Mucosa of rectum (tissue), 2 donors: ENCODE measurements at regions not wholly inside any gene's neighbourhood (a gene's known extent, or its start where the extent isn't known, plus 50 kb on each side); places are given as distances from the start of the nearest gene placed in this dataset.

Experiments
- H3K27ac ChIP-seq, 2 donors: one replicate each; pipeline ENCODE4 v1.7.0; 2013; ENCODE audit warnings: inconsistent platforms in 2 of 2, low read depth in 2 of 2, low read length in 2 of 2
- H3K27me3 ChIP-seq, 2 donors: one replicate each; pipeline ENCODE4 v1.7.0; 2013; ENCODE audit warnings: low read length in 2 of 2; ENCODE audit not compliant: control insufficient read depth in 2 of 2, insufficient read depth in 2 of 2
- H3K36me3 ChIP-seq, 2 donors: one replicate each; pipeline ENCODE4 v1.7.0; 2013; ENCODE audit warnings: low read length in 2 of 2; ENCODE audit not compliant: control insufficient read depth in 2 of 2, insufficient read depth in 2 of 2
- H3K4me1 ChIP-seq, 2 donors: one replicate each; pipeline ENCODE4 v1.7.0; 2013; ENCODE audit warnings: low read length in 2 of 2, mild to moderate bottlenecking in 1 of 2; ENCODE audit not compliant: control insufficient read depth in 2 of 2, insufficient read depth in 2 of 2
- H3K4me3 ChIP-seq, 2 donors: one replicate each; pipeline ENCODE4 v1.7.0; 2013; ENCODE audit warnings: low read length in 2 of 2
- H3K9ac ChIP-seq, 2 donors: one replicate each; pipeline ENCODE4 v1.7.0; 2013; ENCODE audit warnings: low read length in 2 of 2, low read depth in 1 of 2, mild to moderate bottlenecking in 1 of 2
- H3K9me3 ChIP-seq, 2 donors: one replicate each; pipeline ENCODE4 v1.7.0; 2013; ENCODE audit warnings: low read length in 2 of 2; ENCODE audit not compliant: control insufficient read depth in 2 of 2
- donor health status: healthy.
- donor health status: Normal muscosa, but diverticular disease.

- Histone ChIP-seq H3K4me3 (no peak overlapping the region), H3K27me3 (no peaks in the 10 kb centered on the region), H3K4me1 (peaks cover 7 to 8% of the 10 kb centered on the region in 2 donors), H3K9ac (no peak overlapping the region), H3K9me3 (no peaks in the 10 kb centered on the region), H3K27ac (no peak overlapping the region), H3K36me3 (no peaks in the 10 kb centered on the region)
Observed at GRCh38 chr15:77859491-77860060, 217.9 kb downstream of the TBC1D2B start.

DNA sequence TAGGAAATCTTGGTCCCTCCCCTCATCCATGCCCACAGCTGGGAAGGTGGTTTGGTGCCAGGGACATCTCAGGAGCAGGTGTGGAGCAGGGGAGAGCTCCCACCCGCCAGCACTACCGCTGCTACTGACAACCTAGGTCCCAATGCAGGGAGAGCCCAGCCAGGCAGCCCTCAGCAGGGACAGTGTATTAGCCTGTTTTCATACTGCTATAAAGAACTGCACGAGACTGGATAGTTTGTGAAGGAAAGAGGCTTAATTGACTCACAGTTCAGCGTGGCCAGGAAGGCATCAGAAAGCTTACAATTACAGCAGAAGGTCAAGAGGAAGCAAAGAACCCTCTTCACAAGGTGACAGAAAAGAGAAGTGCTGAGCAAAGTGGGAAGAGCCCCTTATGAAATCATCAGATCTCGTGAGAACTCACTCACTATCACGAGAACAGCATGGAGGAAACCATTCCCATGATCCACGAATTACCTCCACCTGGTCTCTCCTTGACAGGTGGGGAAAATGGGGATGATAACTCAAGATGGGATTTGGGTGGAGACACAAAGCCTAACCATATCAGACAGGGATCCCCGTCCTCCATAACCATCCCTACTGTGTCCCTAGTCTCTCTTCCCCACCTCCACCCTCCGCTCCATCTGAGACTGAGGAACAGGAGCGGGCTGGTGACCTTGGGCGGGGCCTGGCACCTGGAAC, 218.6 kb downstream of the TBC1D2B start:
- Histone ChIP-seq H3K27ac (no peak overlapping the region), H3K4me3 (peak overlapping the region in 1 of 2 donors; percentile 13), H3K9me3 (no peaks in the 10 kb centered on the region), H3K9ac (no peak overlapping the region), H3K36me3 (no peaks in the 10 kb centered on the region), H3K4me1 (peaks cover 7 to 8% of the 10 kb centered on the region in 2 donors), H3K27me3 (no peaks in the 10 kb centered on the region)

DNA sequence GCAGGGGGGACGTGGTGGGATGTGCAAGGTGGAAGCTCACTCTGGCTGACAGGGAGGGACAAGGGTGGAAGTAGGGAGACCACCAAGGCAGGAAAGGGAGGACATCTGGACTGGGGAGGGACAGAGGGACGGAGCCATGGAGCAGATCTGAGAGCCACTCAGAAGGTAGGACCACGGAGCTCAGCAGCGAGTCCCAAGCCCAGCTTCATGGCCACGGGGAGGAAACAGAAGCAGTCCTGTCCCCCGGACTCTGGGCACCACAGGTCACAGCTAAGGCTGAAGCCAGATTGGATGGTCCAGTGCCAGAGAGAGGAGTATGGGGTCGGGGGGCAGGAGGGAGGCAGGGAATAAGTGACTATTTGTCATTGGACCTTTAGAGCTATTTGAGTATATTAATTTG, 220.1 kb downstream of the TBC1D2B start:
- Histone ChIP-seq H3K4me3 (no peak overlapping the region), H3K4me1 (peaks cover 12 to 17% of the 10 kb centered on the region in 2 donors), H3K36me3 (no peaks in the 10 kb centered on the region), H3K27me3 (no peaks in the 10 kb centered on the region), H3K9ac (no peak overlapping the region), H3K9me3 (no peaks in the 10 kb centered on the region), H3K27ac (no peak overlapping the region)

DNA sequence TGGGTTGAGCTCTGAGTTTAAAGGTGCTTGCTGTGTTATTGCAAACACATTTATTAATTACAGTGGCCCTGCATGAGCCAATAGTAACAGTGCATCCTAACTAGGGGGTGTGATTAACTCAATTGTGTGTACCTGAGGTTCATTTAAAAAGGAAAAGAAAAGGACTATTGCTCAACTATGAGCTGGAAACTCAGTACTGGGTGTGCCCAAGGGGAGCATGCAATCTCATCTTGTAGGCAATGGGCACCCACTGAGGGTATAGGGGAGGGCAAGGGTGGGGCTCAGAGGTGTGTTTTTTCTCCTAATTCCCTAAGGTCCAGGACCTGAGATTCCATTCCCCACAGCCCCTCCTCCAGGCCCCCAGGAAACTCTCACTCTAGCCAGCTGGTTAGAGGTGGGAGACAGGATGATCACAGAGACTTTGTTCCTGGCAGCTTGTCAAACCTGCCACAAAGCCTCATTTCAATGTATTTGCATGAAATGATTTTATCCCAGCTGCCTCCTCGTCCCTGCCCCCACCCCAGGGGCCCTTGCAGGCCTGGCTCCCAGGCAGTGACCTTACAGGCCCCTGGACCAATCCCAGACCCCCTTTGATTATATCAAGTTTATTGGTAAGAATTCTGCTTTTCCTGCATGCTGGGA, 220.7 kb downstream of the TBC1D2B start:
- Histone ChIP-seq H3K4me3 (no peak overlapping the region), H3K36me3 (no peaks in the 10 kb centered on the region), H3K9me3 (no peaks in the 10 kb centered on the region), H3K27me3 (no peaks in the 10 kb centered on the region), H3K9ac (no peak overlapping the region), H3K27ac (no peak overlapping the region), H3K4me1 (peaks cover 12 to 23% of the 10 kb centered on the region in 2 donors)

DNA sequence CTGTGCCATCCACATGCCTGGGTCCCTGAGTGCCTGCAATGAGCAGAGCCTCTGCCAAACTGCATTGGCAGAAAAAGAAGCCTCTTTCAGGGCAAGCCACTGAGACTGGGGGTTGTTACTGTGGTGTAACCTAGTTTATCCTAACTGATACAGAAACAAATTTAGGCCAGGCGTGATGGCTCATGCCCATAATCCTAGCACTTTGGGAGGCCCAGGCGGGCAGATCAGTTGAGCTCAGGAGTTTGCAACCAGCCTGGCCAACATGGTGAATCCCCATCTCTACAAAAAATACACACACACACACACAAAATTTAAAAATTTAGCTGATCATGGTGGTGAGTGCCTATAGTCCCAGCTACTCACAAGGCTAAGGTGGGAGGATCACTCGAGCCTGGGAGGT, 221.6 kb downstream of the TBC1D2B start:
- no peaks in the 10 kb centered on the region for H3K9me3 ChIP-seq
- no peak overlapping the region for H3K4me3 ChIP-seq
- H3K27me3 ChIP-seq, result no peaks in the 10 kb centered on the region
- H3K4me1 ChIP-seq, result peaks cover 15 to 25% of the 10 kb centered on the region in 2 donors
- no peak overlapping the region for H3K9ac ChIP-seq
- H3K36me3 ChIP-seq, result no peaks in the 10 kb centered on the region
- no peak overlapping the region for H3K27ac ChIP-seq

- H3K9me3 ChIP-seq, result no peaks in the 10 kb centered on the region
- H3K27ac ChIP-seq, result no peak overlapping the region
- no peaks in the 10 kb centered on the region for H3K36me3 ChIP-seq
- H3K4me3 ChIP-seq, result no peak overlapping the region
- H3K27me3 ChIP-seq, result no peaks in the 10 kb centered on the region
- H3K4me1 ChIP-seq, result peaks cover 13 to 23% of the 10 kb centered on the region in 2 donors
- H3K9ac ChIP-seq, result no peak overlapping the region
Observed at GRCh38 chr15:77854980-77855379, 222.3 kb upstream of the LINGO1 start.

GRCh38 chr15:77853910-77854309, 221.2 kb upstream of the LINGO1 start:
- peaks cover 7 to 17% of the 10 kb centered on the region in 2 donors for H3K4me1 ChIP-seq
- no peak overlapping the region for H3K27ac ChIP-seq
- H3K9ac ChIP-seq, result no peak overlapping the region
- no peaks in the 10 kb centered on the region for H3K36me3 ChIP-seq
- no peak overlapping the region for H3K4me3 ChIP-seq
- H3K9me3 ChIP-seq, result no peaks in the 10 kb centered on the region
- H3K27me3 ChIP-seq, result no peaks in the 10 kb centered on the region

- peak overlapping the region in 1 of 2 donors; percentile 28 for H3K9ac ChIP-seq
- peak overlapping the region in 1 of 2 donors; percentile 11 for H3K4me3 ChIP-seq
- no peaks in the 10 kb centered on the region for H3K36me3 ChIP-seq
- H3K27me3 ChIP-seq, result no peaks in the 10 kb centered on the region
- H3K27ac ChIP-seq, result peak overlapping the region; percentile 64 to 67
- peaks cover 7 to 17% of the 10 kb centered on the region in 2 donors for H3K4me1 ChIP-seq
- H3K9me3 ChIP-seq, result no peaks in the 10 kb centered on the region
Observed at GRCh38 chr15:77853008-77853328, 220.3 kb upstream of the LINGO1 start.

- Histone ChIP-seq H3K9ac (peak overlapping the region in 1 of 2 donors; percentile 28), H3K4me1 (peaks cover 7 to 17% of the 10 kb centered on the region in 2 donors), H3K4me3 (peak overlapping the region; percentile 18 to 37), H3K27me3 (no peaks in the 10 kb centered on the region), H3K27ac (peak overlapping the region; percentile 64 to 67), H3K9me3 (no peaks in the 10 kb centered on the region), H3K36me3 (no peaks in the 10 kb centered on the region)
Observed at GRCh38 chr15:77852241-77853007, 219.7 kb upstream of the LINGO1 start.

DNA sequence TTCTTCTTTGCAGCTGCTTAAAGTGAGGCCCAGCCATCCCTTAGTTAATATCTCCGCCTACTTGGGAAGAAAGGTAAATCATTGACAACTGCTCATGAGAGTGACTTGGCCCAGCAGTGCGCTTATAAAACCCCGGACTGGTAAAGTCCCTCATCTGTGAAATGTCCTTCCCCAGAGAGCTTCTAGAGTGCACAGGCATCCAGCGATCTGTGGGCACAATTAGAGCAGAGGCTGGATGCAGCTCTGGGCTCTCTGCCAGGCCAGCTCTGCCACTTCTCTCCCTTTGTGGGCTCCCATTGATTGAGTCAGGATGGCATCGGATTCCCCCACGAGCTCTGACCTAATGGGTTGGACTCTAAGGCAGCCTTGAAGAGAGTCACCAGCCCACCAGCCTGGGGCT, 219.0 kb upstream of the LINGO1 start:
- peaks cover 7 to 17% of the 10 kb centered on the region in 2 donors for H3K4me1 ChIP-seq
- peak overlapping the region in 1 of 2 donors; percentile 16 for H3K27ac ChIP-seq
- no peak overlapping the region for H3K9ac ChIP-seq
- no peaks in the 10 kb centered on the region for H3K9me3 ChIP-seq
- H3K27me3 ChIP-seq, result peaks cover 0 to 2% of the 10 kb centered on the region in 2 donors
- H3K4me3 ChIP-seq, result no peak overlapping the region
- no peaks in the 10 kb centered on the region for H3K36me3 ChIP-seq
